ENCODE measurements at regions not wholly inside any gene's neighbourhood (a gene's known extent, or its start where the extent isn't known, plus 50 kb on each side); places are given as distances from the start of the nearest gene placed in this dataset.

GRCh38 chr1:88104886-88105285, 579.2 kb upstream of the PKN2 start (continued):
- TF ChIP-seq ZBTB33 (IDR thresholded peaks at IDR 0.05): no peak
- no peak for TF ChIP-seq RAD21 (IDR thresholded peaks at IDR 0.05)
- no peak for TF ChIP-seq NR2F2 (IDR thresholded peaks at IDR 0.05)
- TF ChIP-seq HNF4G (IDR thresholded peaks at IDR 0.05): no peak
- no peak for TF ChIP-seq FOXA2 (IDR thresholded peaks at IDR 0.05)
- no peak for TF ChIP-seq FOXA1 (IDR thresholded peaks at IDR 0.05)

- 91% methylated on average over 3 of the region's 3 CpGs for WGBS
- Histone ChIP-seq H3K9ac (ENCODE audit: low read depth in 1 of 2, low read length in 2 of 2) (no peak overlapping the region), H3K36me3 (ENCODE audit: control insufficient read depth in 4 of 4, insufficient read depth in 3 of 4, low read depth in 1 of 4, low read length in 3 of 4) (no peaks in the 10 kb centered on the region)
Observed at GRCh38 chr1:88111816-88112215, 572.3 kb upstream of the PKN2 start.

GRCh38 chr1:88117597-88117996, 566.5 kb upstream of the PKN2 start:
- no peak for DNase-seq (ENCODE audit: low spot score)
- Histone ChIP-seq H3K4me3 (ENCODE audit: low read depth in 1 of 3, low read length in 3 of 3) (no peak overlapping the region), H3K9me3 (ENCODE audit: control insufficient read depth in 4 of 4, low read length in 3 of 4) (no peaks in the 10 kb centered on the region), H3K36me3 (ENCODE audit: control insufficient read depth in 4 of 4, insufficient read depth in 3 of 4, low read depth in 1 of 4, low read length in 3 of 4) (no peaks in the 10 kb centered on the region), H3K27me3 (ENCODE audit: control insufficient read depth in 4 of 4, insufficient read depth in 4 of 4, low read length in 3 of 4) (no peaks in the 10 kb centered on the region), H3K9ac (ENCODE audit: low read depth in 1 of 2, low read length in 2 of 2) (no peak overlapping the region), H3K27ac (ENCODE audit: low read depth in 1 of 2, low read length in 2 of 2) (no peak overlapping the region), H3K4me1 (ENCODE audit: control insufficient read depth in 4 of 4, insufficient read depth in 4 of 4, low read length in 3 of 4) (peaks cover 0 to 2% (median 0%) of the 10 kb centered on the region in 4 donors)
- 39% methylated on average over 4 of the region's 4 CpGs for WGBS
- peak; percentile 52 for TF ChIP-seq YY1 (IDR thresholded peaks at IDR 0.05)
- TF ChIP-seq CTCF (IDR thresholded peaks at IDR 0.05; ENCODE audit: low read depth, low read length, missing input control): no peak
- no peak for TF ChIP-seq EGR1 (IDR thresholded peaks at IDR 0.05; ENCODE audit: low read depth in 2 of 2)
- no peak for TF ChIP-seq TAF1 (conservative IDR thresholded peaks at IDR 0.05)
- no peak for TF ChIP-seq REST (IDR thresholded peaks at IDR 0.05)
- peak; percentile 24 to 55 for TF ChIP-seq RXRA (IDR thresholded peaks at IDR 0.05)
- no peak for TF ChIP-seq FOXA2 (IDR thresholded peaks at IDR 0.05)
- TF ChIP-seq HNF4G (IDR thresholded peaks at IDR 0.05): peak; percentile 34
- TF ChIP-seq ZBTB33 (IDR thresholded peaks at IDR 0.05): peak; percentile 54
- peak; percentile 64 to 67 for TF ChIP-seq HNF4A (conservative IDR thresholded peaks at IDR 0.05)

More at GRCh38 chr1:88111816-88112215, 572.3 kb upstream of the PKN2 start:
- Histone ChIP-seq H3K27me3 (ENCODE audit: control insufficient read depth in 4 of 4, insufficient read depth in 4 of 4, low read length in 3 of 4) (no peaks in the 10 kb centered on the region), H3K9me3 (ENCODE audit: control insufficient read depth in 4 of 4, low read length in 3 of 4) (no peaks in the 10 kb centered on the region), H3K4me3 (ENCODE audit: low read depth in 1 of 3, low read length in 3 of 3) (no peak overlapping the region), H3K27ac (ENCODE audit: low read depth in 1 of 2, low read length in 2 of 2) (no peak overlapping the region), H3K4me1 (ENCODE audit: control insufficient read depth in 4 of 4, insufficient read depth in 4 of 4, low read length in 3 of 4) (no peaks in the 10 kb centered on the region)
- TF ChIP-seq CTCF (IDR thresholded peaks at IDR 0.05; ENCODE audit: low read depth, low read length, missing input control) (no peak), JUND (IDR thresholded peaks at IDR 0.05) (no peak), TAF1 (conservative IDR thresholded peaks at IDR 0.05) (no peak), FOXA2 (IDR thresholded peaks at IDR 0.05) (no peak), YY1 (IDR thresholded peaks at IDR 0.05) (no peak), HNF4G (IDR thresholded peaks at IDR 0.05) (no peak), SP1 (IDR thresholded peaks at IDR 0.05) (no peak), ATF3 (IDR thresholded peaks at IDR 0.05) (no peak), FOXA1 (IDR thresholded peaks at IDR 0.05) (no peak)
- DNase-seq (ENCODE audit: low spot score): no peak
